ENCODE measurements at regions not wholly inside any gene's neighbourhood (a gene's known extent, or its start where the extent isn't known, plus 50 kb on each side); places are given as distances from the start of the nearest gene placed in this dataset.
"Not testable (repeated sequence)": the region's sequence is repeated elsewhere in the genome, so short reads cannot be mapped to it uniquely, and the experiment has no call there.

GRCh38 chr4:159594576-159594975 lies 491.7 kb downstream of the RAPGEF2 start:
- DNase-seq (no peak), ATAC-seq (no peak)
- intact Hi-C loops (cut with DNase I, micrococcal nuclease), result no loop called here

GRCh38 chr4:159595101-159595500 lies 492.2 kb downstream of the RAPGEF2 start:
- DNase-seq; ATAC-seq; intact Hi-C loops (cut with DNase I, micrococcal nuclease): not testable (repeated sequence)

- no peak for ATAC-seq
Measured at GRCh38 chr4:159598602-159599001, 495.7 kb downstream of the RAPGEF2 start.

GRCh38 chr4:159600061-159600460 lies 497.2 kb downstream of the RAPGEF2 start:
- intact Hi-C loops (cut with DNase I, micrococcal nuclease), result no loop called here
- ATAC-seq (no peak), DNase-seq (no peak)

More at GRCh38 chr4:159598602-159599001, 495.7 kb downstream of the RAPGEF2 start:
- intact Hi-C loops (cut with DNase I, micrococcal nuclease), result no loop called here
- no peak for DNase-seq

GRCh38 chr4:159604781-159605180 lies 501.9 kb downstream of the RAPGEF2 start:
- intact Hi-C loops (cut with DNase I, micrococcal nuclease), result no loop called here
- no peak for DNase-seq
- no peak for ATAC-seq

- intact Hi-C loops (cut with DNase I, micrococcal nuclease), result no loop called here
- ATAC-seq (no peak), DNase-seq (no peak)
Measured at GRCh38 chr4:159606835-159607234, 504.0 kb downstream of the RAPGEF2 start.

GRCh38 chr4:159607809-159608208 lies 504.9 kb downstream of the RAPGEF2 start:
- intact Hi-C loops (cut with DNase I, micrococcal nuclease), result no loop called here
- DNase-seq (no peak), ATAC-seq (no peak)

- intact Hi-C loops (cut with DNase I, micrococcal nuclease), result no loop called here
- DNase-seq (no peak), ATAC-seq (no peak)
Measured at GRCh38 chr4:159608436-159608835, 505.6 kb downstream of the RAPGEF2 start.

- intact Hi-C loops (cut with DNase I, micrococcal nuclease), result no loop called here
Measured at GRCh38 chr4:159632031-159632430, 529.2 kb downstream of the RAPGEF2 start.

GRCh38 chr4:159639671-159640323 lies 536.9 kb downstream of the RAPGEF2 start:
- DNase-seq, result no peak
- no peak for ATAC-seq
- intact Hi-C loops (cut with DNase I, micrococcal nuclease), result no loop called here

More at GRCh38 chr4:159632031-159632430, 529.2 kb downstream of the RAPGEF2 start:
- ATAC-seq (no peak), DNase-seq (no peak)

- intact Hi-C loops (cut with DNase I, micrococcal nuclease), result no loop called here
- DNase-seq (no peak), ATAC-seq (no peak)
Measured at GRCh38 chr4:159649237-159649636, 546.4 kb downstream of the RAPGEF2 start.

GRCh38 chr4:159652871-159653270 lies 550.0 kb downstream of the RAPGEF2 start:
- DNase-seq, result no peak
- ATAC-seq, result no peak
- intact Hi-C loops (cut with DNase I, micrococcal nuclease), result no loop called here

GRCh38 chr4:159655547-159655946 lies 552.7 kb downstream of the RAPGEF2 start:
- no peak for DNase-seq
- no peak for ATAC-seq
- intact Hi-C loops (cut with DNase I, micrococcal nuclease), result no loop called here

GRCh38 chr4:159669094-159669493 lies 566.2 kb downstream of the RAPGEF2 start:
- no peak for ATAC-seq
- no peak for DNase-seq
- intact Hi-C loops (cut with DNase I, micrococcal nuclease), result no loop called here

- intact Hi-C loops (cut with DNase I, micrococcal nuclease), result no loop called here
- no peak for ATAC-seq
Measured at GRCh38 chr4:159673221-159673620, 570.3 kb downstream of the RAPGEF2 start.

GRCh38 chr4:159674241-159674640 lies 571.4 kb downstream of the RAPGEF2 start:
- ATAC-seq (no peak), DNase-seq (no peak)
- intact Hi-C loops (cut with DNase I, micrococcal nuclease), result no loop called here

More at GRCh38 chr4:159673221-159673620, 570.3 kb downstream of the RAPGEF2 start:
- DNase-seq, result no peak

GRCh38 chr4:159677521-159677920 lies 574.6 kb downstream of the RAPGEF2 start:
- DNase-seq (no peak), ATAC-seq (no peak)

GRCh38 chr4:159682996-159683395 lies 580.1 kb downstream of the RAPGEF2 start:
- intact Hi-C loops (cut with DNase I, micrococcal nuclease), result no loop called here
- no peak for ATAC-seq
- DNase-seq, result no peak

More at GRCh38 chr4:159677521-159677920, 574.6 kb downstream of the RAPGEF2 start:
- intact Hi-C loops (cut with DNase I, micrococcal nuclease), result no loop called here

- intact Hi-C loops (cut with DNase I, micrococcal nuclease), result no loop called here
- DNase-seq, result no peak
- ATAC-seq, result no peak
Measured at GRCh38 chr4:159684061-159684460, 581.2 kb downstream of the RAPGEF2 start.

GRCh38 chr4:159685340-159686092 lies 582.6 kb downstream of the RAPGEF2 start:
- ATAC-seq (no peak), DNase-seq (no peak)
- intact Hi-C loops (cut with DNase I, micrococcal nuclease), result no loop called here
